Sigmoid colon (tissue), 6 donors: ENCODE measurements at regions not wholly inside any gene's neighbourhood (a gene's known extent, or its start where the extent isn't known, plus 50 kb on each side); places are given as distances from the start of the nearest gene placed in this dataset.

Experiments used
- DNase-seq: peaks from one replicate; pipeline ENCODE4 v3.0.0-alpha.2; 2019
- H3K27ac ChIP-seq, 4 donors: fragments of 200-600 bp; sonication (generic); one replicate each; pipeline ENCODE4 v1.5.1; 2016 to 2019; ENCODE audit warnings: mild to moderate bottlenecking in 1 of 4
- H3K27me3 ChIP-seq, 3 donors: fragments of 200-600 bp; sonication (generic); one replicate each; pipeline ENCODE4 v1.5.1; 2019; ENCODE audit warnings: mild to moderate bottlenecking in 1 of 3
- H3K36me3 ChIP-seq, 4 donors: fragments of 200-600 bp; sonication (generic); one replicate each; pipeline ENCODE4 v1.5.1; 2016 to 2019
- H3K4me1 ChIP-seq, 4 donors: fragments of 200-600 bp; sonication (generic); one replicate each; pipeline ENCODE4 v1.5.1; 2017 to 2019
- H3K4me3 ChIP-seq, 4 donors: fragments of 200-600 bp; sonication (generic); one replicate each; pipeline ENCODE4 v1.5.1; 2017 to 2019; ENCODE audit warnings: mild to moderate bottlenecking in 2 of 4, moderate library complexity in 1 of 4
- H3K9me3 ChIP-seq, 4 donors: fragments of 200-600 bp in 3 of 4; sonication (generic) in 3 of 4; one replicate each; pipeline versions ENCODE4 v1.5.1 to v1.6.1; 2013 to 2019
- CTCF ChIP-seq, 4 experiments: fragments of 450-650 bp in 3 of 4; fragments of 200-600 bp in 1 of 4; IDR thresholded peaks; one replicate each; pipeline ENCODE4 v1.5.1; 2016 to 2019; ENCODE audit warnings: antibody characterized with exemption in 4 of 4, mild to moderate bottlenecking in 3 of 4, moderate library complexity in 2 of 4
- EP300 ChIP-seq, 4 donors: sonication (generic); formaldehyde crosslinking; IDR thresholded peaks; one replicate each; pipeline ENCODE4 v1.6.1; 2017; ENCODE audit warnings: antibody characterized with exemption in 4 of 4
- POLR2A ChIP-seq, 2 donors: fragments of 450-650 bp; IDR thresholded peaks; one replicate each; pipeline ENCODE4 v1.6.1; 2016; ENCODE audit warnings: antibody characterized with exemption in 2 of 2, mild to moderate bottlenecking in 2 of 2, moderate library complexity in 2 of 2
- POLR2AphosphoS5 ChIP-seq, 4 donors: sonication (generic); formaldehyde crosslinking; IDR thresholded peaks; one replicate each; pipeline ENCODE4 v1.6.1; 2017; ENCODE audit warnings: antibody characterized with exemption in 4 of 4
- WGBS, 2 donors: extraction: QIAGEN DNeasy Blood & Tissue Kit; methylation state at CpG; one replicate each; pipeline ENCODE4 v1.1.7; 2013; 5-methylcytosine and 5-hydroxymethylcytosine counted together
- intact Hi-C: fragments of 100-400 bp; cut with DNase I; formaldehyde crosslinking; loops from one replicate; pipeline ENCODE4 v1.15.1; 2023
- donor health status: healthy with polysubstance abuse.
- donor health status: healthy.

GRCh38 chr14:101466456-101467180 is 94.7 kb upstream of the DIO3 start:
- 81 to 90% methylated on average over 17 of the region's 17 CpGs for WGBS, 2 donors
- Histone ChIP-seq H3K36me3 (no peaks in the 10 kb centered on the region), H3K9me3 (no peaks in the 10 kb centered on the region), H3K4me3 (no peak overlapping the region), H3K27me3 (peaks cover 0 to 4% (median 3%) of the 10 kb centered on the region in 3 donors), H3K27ac (no peak overlapping the region), H3K4me1 (no peaks in the 10 kb centered on the region)
- no peak for DNase-seq
- TF ChIP-seq POLR2A (IDR thresholded peaks at IDR 0.05), result no peak
- TF ChIP-seq POLR2AphosphoS5 (IDR thresholded peaks at IDR 0.05), result no peak
- TF ChIP-seq CTCF (IDR thresholded peaks at IDR 0.05), result no peak
- no peak for TF ChIP-seq EP300 (IDR thresholded peaks at IDR 0.05)
- intact Hi-C loops, result no loop called here

- Histone ChIP-seq H3K4me1 (no peaks in the 10 kb centered on the region), H3K4me3 (no peak overlapping the region), H3K36me3 (no peaks in the 10 kb centered on the region), H3K27ac (no peak overlapping the region), H3K27me3 (no peaks in the 10 kb centered on the region), H3K9me3 (no peaks in the 10 kb centered on the region)
- 93 to 95% methylated on average over 13 of the region's 13 CpGs for WGBS, 2 donors
- DNase-seq, result no peak
- TF ChIP-seq CTCF (IDR thresholded peaks at IDR 0.05), result no peak
- TF ChIP-seq POLR2A (IDR thresholded peaks at IDR 0.05), result no peak
- no peak for TF ChIP-seq EP300 (IDR thresholded peaks at IDR 0.05)
- no peak for TF ChIP-seq POLR2AphosphoS5 (IDR thresholded peaks at IDR 0.05)
- intact Hi-C loops, result no loop called here
These were observed 93.9 kb upstream of the DIO3 start for GRCh38 chr14:101467181-101467926.

GRCh38 chr14:101469382-101470247 is 91.7 kb upstream of the DIO3 start:
- Histone ChIP-seq H3K27ac (no peak overlapping the region), H3K27me3 (no peaks in the 10 kb centered on the region), H3K9me3 (no peaks in the 10 kb centered on the region), H3K4me3 (no peak overlapping the region), H3K4me1 (no peaks in the 10 kb centered on the region), H3K36me3 (no peaks in the 10 kb centered on the region)
- intact Hi-C loops, result no loop called here
- 88% methylated on average over 25 of the region's 25 CpGs for WGBS, 2 donors
- TF ChIP-seq EP300 (IDR thresholded peaks at IDR 0.05), result no peak
- no peak for TF ChIP-seq POLR2AphosphoS5 (IDR thresholded peaks at IDR 0.05)
- DNase-seq, result no peak

- H3K9me3 ChIP-seq, result no peaks in the 10 kb centered on the region
- peaks cover 0 to 6% (median 0%) of the 10 kb centered on the region in 3 donors for H3K27me3 ChIP-seq
- no peak for DNase-seq
- peaks cover 0 to under 1% (median 0%) of the 10 kb centered on the region in 4 donors for H3K4me1 ChIP-seq
- 81 to 86% methylated on average over 12 of the region's 12 CpGs for WGBS, 2 donors
- H3K36me3 ChIP-seq, result no peaks in the 10 kb centered on the region
- H3K27ac ChIP-seq, result no peak overlapping the region
- no peak overlapping the region for H3K4me3 ChIP-seq
- no peak for TF ChIP-seq EP300 (IDR thresholded peaks at IDR 0.05)
- no peak for TF ChIP-seq POLR2A (IDR thresholded peaks at IDR 0.05)
- TF ChIP-seq CTCF (IDR thresholded peaks at IDR 0.05), result no peak
- no peak for TF ChIP-seq POLR2AphosphoS5 (IDR thresholded peaks at IDR 0.05)
- intact Hi-C loops, result no loop called here
These were observed 91.0 kb upstream of the DIO3 start for GRCh38 chr14:101470266-101470665.
